HL-60 (cell line): ENCODE measurements at regions not wholly inside any gene's neighbourhood (a gene's known extent, or its start where the extent isn't known, plus 50 kb on each side); places are given as distances from the start of the nearest gene placed in this dataset.

Source experiments
- DNase-seq, 2 experiments: peaks; one replicate each; pipeline ENCODE4 v3.0.0-alpha.2; 2010 to 2020; ENCODE audit warnings: low read depth in 1 of 2, low spot score in 1 of 2
- H3K27ac ChIP-seq: fragments of 250-450 bp; sonication (Bioruptor Pico); replicated peaks from 2 replicates; pipeline ENCODE4 v1.5.1; 2020; ENCODE audit warnings: mild to moderate bottlenecking, moderate library complexity
- H3K27me3 ChIP-seq: fragments of 250-450 bp; sonication (Bioruptor Pico); 2 replicates; pipeline ENCODE4 v1.5.1; 2021; ENCODE audit warnings: mild to moderate bottlenecking, moderate library complexity; ENCODE audit not compliant: insufficient read depth, poor library complexity, severe bottlenecking
- H3K4me3 ChIP-seq: replicated peaks from 2 replicates; pipeline ENCODE4 v1.5.1; 2011; ENCODE audit warnings: mild to moderate bottlenecking, control low read depth, low read length; ENCODE audit not compliant: insufficient read depth
- GABPA ChIP-seq: IDR thresholded peaks from 2 replicates; pipeline ENCODE4 v1.6.1; 2012; ENCODE audit warnings: low read depth
- POLR2AphosphoS5 ChIP-seq: IDR thresholded peaks from 2 replicates; pipeline ENCODE4 v1.6.1; 2012; ENCODE audit warnings: low read depth
- SPI1 ChIP-seq: IDR thresholded peaks from 2 replicates; pipeline ENCODE4 v1.6.1; 2012; ENCODE audit warnings: low read depth, mild to moderate bottlenecking, borderline replicate concordance
- TF ChIP-seq, protein P1 (sequence below): IDR thresholded peaks from 2 replicates; pipeline ENCODE4 v1.6.1; 2012; ENCODE audit warnings: low read depth; ENCODE audit not compliant: insufficient replicate concordance
- TF ChIP-seq, protein P2 (sequence below): IDR thresholded peaks from one replicate; pipeline ENCODE4 v1.5.1; 2011; ENCODE audit warnings: low read length, control low read depth, inconsistent platforms; ENCODE audit not compliant: insufficient read depth

DNA sequence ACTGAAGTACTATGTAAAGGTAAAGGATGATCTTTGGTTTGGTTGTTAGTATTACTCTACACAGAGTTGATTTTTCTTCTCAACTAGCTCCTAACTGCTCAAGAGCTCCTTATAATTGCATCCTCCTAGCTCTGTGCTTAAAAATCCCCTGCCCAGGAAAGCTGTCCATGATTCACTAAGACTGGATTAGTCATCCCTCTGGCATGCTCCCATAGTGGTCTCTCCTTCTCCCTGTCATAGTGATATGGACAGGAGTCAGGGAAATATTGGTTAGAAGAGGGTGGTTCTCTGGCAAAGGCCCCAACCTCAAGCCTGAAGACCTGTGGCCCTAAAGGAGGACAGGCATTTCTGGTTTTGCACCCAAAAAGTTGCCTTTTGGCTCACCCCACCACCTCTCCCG is 242.3 kb upstream of the KCNIP4 start:
- no peak for DNase-seq
- TF ChIP-seq GABPA (no peak), POLR2AphosphoS5 (no peak), SPI1 (no peak)
- TF ChIP-seq, protein P1, sequence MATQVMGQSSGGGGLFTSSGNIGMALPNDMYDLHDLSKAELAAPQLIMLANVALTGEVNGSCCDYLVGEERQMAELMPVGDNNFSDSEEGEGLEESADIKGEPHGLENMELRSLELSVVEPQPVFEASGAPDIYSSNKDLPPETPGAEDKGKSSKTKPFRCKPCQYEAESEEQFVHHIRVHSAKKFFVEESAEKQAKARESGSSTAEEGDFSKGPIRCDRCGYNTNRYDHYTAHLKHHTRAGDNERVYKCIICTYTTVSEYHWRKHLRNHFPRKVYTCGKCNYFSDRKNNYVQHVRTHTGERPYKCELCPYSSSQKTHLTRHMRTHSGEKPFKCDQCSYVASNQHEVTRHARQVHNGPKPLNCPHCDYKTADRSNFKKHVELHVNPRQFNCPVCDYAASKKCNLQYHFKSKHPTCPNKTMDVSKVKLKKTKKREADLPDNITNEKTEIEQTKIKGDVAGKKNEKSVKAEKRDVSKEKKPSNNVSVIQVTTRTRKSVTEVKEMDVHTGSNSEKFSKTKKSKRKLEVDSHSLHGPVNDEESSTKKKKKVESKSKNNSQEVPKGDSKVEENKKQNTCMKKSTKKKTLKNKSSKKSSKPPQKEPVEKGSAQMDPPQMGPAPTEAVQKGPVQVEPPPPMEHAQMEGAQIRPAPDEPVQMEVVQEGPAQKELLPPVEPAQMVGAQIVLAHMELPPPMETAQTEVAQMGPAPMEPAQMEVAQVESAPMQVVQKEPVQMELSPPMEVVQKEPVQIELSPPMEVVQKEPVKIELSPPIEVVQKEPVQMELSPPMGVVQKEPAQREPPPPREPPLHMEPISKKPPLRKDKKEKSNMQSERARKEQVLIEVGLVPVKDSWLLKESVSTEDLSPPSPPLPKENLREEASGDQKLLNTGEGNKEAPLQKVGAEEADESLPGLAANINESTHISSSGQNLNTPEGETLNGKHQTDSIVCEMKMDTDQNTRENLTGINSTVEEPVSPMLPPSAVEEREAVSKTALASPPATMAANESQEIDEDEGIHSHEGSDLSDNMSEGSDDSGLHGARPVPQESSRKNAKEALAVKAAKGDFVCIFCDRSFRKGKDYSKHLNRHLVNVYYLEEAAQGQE, result no peak
- TF ChIP-seq, protein P2, sequence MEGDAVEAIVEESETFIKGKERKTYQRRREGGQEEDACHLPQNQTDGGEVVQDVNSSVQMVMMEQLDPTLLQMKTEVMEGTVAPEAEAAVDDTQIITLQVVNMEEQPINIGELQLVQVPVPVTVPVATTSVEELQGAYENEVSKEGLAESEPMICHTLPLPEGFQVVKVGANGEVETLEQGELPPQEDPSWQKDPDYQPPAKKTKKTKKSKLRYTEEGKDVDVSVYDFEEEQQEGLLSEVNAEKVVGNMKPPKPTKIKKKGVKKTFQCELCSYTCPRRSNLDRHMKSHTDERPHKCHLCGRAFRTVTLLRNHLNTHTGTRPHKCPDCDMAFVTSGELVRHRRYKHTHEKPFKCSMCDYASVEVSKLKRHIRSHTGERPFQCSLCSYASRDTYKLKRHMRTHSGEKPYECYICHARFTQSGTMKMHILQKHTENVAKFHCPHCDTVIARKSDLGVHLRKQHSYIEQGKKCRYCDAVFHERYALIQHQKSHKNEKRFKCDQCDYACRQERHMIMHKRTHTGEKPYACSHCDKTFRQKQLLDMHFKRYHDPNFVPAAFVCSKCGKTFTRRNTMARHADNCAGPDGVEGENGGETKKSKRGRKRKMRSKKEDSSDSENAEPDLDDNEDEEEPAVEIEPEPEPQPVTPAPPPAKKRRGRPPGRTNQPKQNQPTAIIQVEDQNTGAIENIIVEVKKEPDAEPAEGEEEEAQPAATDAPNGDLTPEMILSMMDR, result no peak
- no peak overlapping the region for H3K4me3 ChIP-seq
- H3K27me3 ChIP-seq, result no peaks in the 10 kb centered on the region
- no peak overlapping the region for H3K27ac ChIP-seq

DNA sequence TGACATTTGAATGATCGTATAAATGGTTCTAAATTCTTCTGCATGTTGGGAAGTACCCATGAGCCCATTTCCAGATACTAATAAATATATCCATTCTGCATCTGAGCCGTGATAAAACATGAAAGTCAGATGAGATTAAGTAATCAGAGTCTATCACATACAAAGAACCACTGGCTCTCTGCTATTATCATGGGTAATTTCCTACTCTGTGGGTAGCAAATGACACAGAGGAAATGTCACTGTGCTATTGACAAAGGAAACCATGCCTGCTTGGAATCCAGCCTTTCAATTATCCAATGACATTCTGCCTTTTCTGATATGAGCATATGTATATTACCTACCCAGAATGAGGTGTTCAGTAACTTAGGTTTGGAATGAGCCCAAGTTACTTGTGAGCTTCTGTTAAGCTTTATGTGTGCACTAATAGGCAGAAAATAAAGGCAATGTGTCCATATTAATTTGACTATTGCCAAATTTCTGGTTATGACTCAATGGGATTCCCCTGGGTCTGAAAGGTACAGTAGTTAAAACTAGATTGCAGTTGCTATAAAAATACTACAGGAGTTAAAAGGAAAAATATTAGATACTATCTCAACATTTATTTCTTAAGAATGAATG is 238.7 kb upstream of the KCNIP4 start:
- no peaks in the 10 kb centered on the region for H3K27me3 ChIP-seq
- DNase-seq, result no peak
- H3K4me3 ChIP-seq, result no peak overlapping the region
- H3K27ac ChIP-seq, result no peak overlapping the region
- TF ChIP-seq SPI1 (no peak), GABPA (no peak), POLR2AphosphoS5 (no peak)
- TF ChIP-seq, protein P1, result no peak
- TF ChIP-seq, protein P2, result no peak

DNA sequence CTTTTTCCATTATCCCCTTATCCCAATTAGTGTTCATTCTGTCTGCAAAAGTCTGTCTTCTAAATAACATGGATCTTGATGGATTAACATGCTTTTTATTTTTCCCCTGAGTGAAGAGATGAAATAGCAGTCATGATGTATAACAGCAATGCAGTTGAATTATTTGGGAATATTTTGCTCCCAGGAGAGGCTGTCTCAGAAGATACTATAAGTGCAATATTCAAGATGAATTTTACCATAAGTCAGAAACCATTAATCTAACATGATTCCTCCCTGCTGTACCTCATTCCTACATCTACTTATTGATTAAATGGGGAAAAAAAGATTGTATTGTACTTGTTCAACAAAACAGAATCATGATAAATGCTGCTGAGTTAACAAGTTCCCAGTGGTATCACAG is 233.2 kb upstream of the KCNIP4 start:
- Histone ChIP-seq H3K27ac (no peak overlapping the region), H3K27me3 (no peaks in the 10 kb centered on the region), H3K4me3 (no peak overlapping the region)
- TF ChIP-seq GABPA (no peak), POLR2AphosphoS5 (no peak), SPI1 (no peak)
- TF ChIP-seq, protein P2, result no peak
- TF ChIP-seq, protein P1, result no peak
- DNase-seq, result no peak
